GM18867 (cell line): ENCODE measurements at regions not wholly inside any gene's neighbourhood (a gene's known extent, or its start where the extent isn't known, plus 50 kb on each side); places are given as distances from the start of the nearest gene placed in this dataset.

Source experiments
- ATAC-seq: cut with Tn5 transposase; IDR thresholded peaks from one replicate; pipeline ENCODE4 v1.9.1; 2021; ENCODE audit warnings: mild to moderate bottlenecking, moderate library complexity; ENCODE audit not compliant: unreplicated experiment

GRCh38 chr1:163872067-163872466 is 550.3 kb downstream of the NUF2 start:
- ATAC-seq: no peak

- ATAC-seq: no peak
Measured at GRCh38 chr1:163874070-163874469, 552.3 kb downstream of the NUF2 start.

GRCh38 chr1:163875200-163875926 is 553.6 kb downstream of the NUF2 start:
- no peak for ATAC-seq

GRCh38 chr1:163875927-163876320 is 554.2 kb downstream of the NUF2 start:
- no peak for ATAC-seq

GRCh38 chr1:163876546-163876945 is 554.8 kb downstream of the NUF2 start:
- ATAC-seq: no peak

- ATAC-seq: no peak
Measured at GRCh38 chr1:163877016-163877415, 555.3 kb downstream of the NUF2 start.

- ATAC-seq: no peak
Measured at GRCh38 chr1:163885510-163885909, 563.8 kb downstream of the NUF2 start.

- ATAC-seq: no peak
Measured at GRCh38 chr1:163896001-163896400, 574.2 kb downstream of the NUF2 start.

GRCh38 chr1:163897412-163898155 is 575.8 kb downstream of the NUF2 start:
- no peak for ATAC-seq

- no peak for ATAC-seq
Measured at GRCh38 chr1:163906283-163906682, 584.5 kb downstream of the NUF2 start.

GRCh38 chr1:163912170-163912884 is 590.6 kb downstream of the NUF2 start:
- no peak for ATAC-seq

- peak; percentile 73 for ATAC-seq
Measured at GRCh38 chr1:163914785-163915413, 593.1 kb downstream of the NUF2 start.

- peak; percentile 73 for ATAC-seq
Measured at GRCh38 chr1:163922743-163923201, 601.0 kb downstream of the NUF2 start.

GRCh38 chr1:163924041-163924440 is 602.3 kb downstream of the NUF2 start:
- ATAC-seq: no peak

- no peak for ATAC-seq
Measured at GRCh38 chr1:163927493-163927892, 605.7 kb downstream of the NUF2 start.

- ATAC-seq: no peak
Measured at GRCh38 chr1:163928069-163928468, 606.3 kb downstream of the NUF2 start.

GRCh38 chr1:163928651-163929050 is 606.9 kb downstream of the NUF2 start:
- no peak for ATAC-seq

GRCh38 chr1:163932901-163933300 is 611.1 kb downstream of the NUF2 start:
- ATAC-seq: no peak

GRCh38 chr1:163933437-163933836 is 611.7 kb downstream of the NUF2 start:
- ATAC-seq: no peak

- ATAC-seq: no peak
Measured at GRCh38 chr1:163935738-163936374, 614.1 kb downstream of the NUF2 start.

- ATAC-seq: no peak
Measured at GRCh38 chr1:163959622-163960021, 599.4 kb upstream of the PBX1 start.
